Stimulated activated naive CD4-positive, alpha-beta T cell treated with Interleukin-2 at 50 U/mL for 16 hours (primary cell): ENCODE measurements at regions not wholly inside any gene's neighbourhood (a gene's known extent, or its start where the extent isn't known, plus 50 kb on each side); places are given as distances from the start of the nearest gene placed in this dataset.
"Not testable (repeated sequence)": the region's sequence is repeated elsewhere in the genome, so short reads cannot be mapped to it uniquely, and the experiment has no call there.

ENCODE experiments used
- DNase-seq: peaks from one replicate; lab custom pipeline; 2025; lab: John Stamatoyannopoulos, UW

DNA sequence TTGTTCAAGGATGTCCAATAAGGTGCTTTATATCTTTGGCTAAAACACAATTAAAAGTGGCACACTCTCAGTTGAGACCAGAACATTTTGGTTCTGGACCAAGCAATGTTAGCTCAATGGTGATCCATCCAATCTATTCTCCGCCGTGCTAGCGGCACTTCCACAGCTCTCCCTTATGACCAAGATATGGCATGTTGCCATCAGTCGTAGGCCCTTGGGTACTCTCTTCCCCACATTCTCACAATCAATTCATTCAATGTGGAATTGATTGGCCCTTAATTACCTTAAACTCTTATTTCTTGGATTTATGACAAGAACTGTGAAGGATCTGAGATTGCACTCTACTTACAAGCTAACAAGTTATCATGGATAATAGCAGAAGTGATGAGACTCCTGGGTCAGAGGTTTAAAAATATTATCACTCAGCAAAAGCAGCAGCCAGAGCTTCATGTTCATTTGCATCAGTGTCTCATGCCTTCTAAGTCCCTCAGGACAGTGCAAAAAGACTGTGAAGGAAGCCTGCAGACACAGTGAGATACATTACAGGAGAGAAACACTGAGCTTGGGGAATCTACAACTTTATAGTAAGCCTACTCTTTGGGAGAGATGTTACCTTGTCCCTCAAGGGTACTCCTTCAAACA is 80.0 kb upstream of the ARG1 start:
- DNase-seq, result no peak

- DNase-seq, result not testable (repeated sequence)
Observed at GRCh38 chr6:131504387-131504786, 68.6 kb upstream of the ARG1 start.

DNA sequence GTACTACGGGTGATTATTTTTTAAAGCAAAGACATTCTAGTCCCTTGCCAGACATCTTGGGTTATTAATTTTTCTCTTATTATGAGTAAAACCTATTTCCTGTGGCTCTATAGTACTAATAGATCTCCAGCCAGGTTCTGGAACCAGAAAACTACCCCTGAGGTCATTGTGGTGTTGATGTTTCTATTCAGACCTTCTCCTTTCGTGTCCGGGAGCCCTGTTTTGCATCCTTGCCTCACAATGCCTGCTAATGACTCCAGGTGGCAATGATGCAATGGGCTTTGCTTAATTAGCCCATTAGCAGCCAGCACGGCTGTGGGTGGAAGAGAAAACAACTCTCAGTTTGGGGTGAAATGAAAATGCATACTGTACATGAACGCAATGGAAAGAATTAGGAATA is 62.9 kb upstream of the ARG1 start:
- DNase-seq, result no peak

DNA sequence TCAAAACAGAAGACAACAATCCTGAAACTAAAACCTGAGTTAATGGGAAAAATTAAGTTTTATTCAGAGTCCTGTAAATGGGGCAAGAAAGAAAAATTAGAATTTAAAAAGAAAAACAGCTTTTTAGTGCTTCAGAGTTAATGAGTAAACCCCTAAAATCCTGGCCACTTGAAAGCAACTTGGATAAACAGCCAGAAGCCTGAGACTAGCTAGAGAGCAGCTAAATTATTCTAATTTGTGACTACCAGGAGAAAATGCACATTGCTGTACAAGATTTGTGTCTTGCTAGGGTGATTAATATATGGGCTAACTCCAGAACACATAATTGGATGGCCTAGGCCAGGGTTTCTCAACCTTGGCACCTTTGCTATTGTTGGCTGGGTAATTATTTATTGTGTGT is 62.4 kb upstream of the ARG1 start:
- no peak for DNase-seq

DNA sequence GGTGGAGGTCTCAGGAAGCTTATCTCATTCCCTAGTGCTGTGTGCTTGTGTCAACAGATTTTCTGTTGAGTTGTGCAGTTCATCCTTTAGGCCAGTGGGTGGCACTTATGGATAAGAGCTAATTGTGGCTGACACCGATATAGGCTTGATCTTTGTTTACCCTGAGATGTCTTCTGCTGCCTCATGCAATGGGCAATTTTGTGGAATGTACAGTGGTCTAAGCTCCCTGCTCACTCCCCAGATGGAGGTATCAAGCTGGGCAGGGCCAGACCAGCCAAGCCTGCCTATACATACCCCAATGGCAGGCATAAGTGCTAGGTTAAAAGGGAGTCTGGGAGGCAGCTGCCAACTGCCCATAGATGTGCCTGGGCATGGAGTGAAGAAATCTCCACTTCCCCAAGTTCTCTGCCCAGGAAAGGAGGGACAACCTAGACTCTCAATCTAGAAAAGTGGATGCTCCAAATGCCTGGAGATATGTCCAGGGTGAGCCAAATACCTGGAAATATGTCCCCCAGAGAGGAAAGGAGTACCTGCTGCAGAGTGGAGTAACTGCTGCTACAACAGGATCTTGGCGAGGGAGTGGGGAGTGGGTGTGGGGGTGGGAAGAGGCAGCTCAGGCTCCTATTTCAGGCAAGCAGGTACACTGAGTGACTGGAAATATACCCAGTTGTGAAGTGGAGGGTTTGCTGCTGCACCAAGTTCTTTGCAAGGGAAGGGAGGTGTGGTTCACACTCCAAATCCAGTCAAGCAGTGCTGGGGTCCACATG is 53.2 kb upstream of the ARG1 start:
- DNase-seq, result peak; percentile 16
